GM21717 (cell line): ENCODE measurements at regions not wholly inside any gene's neighbourhood (a gene's known extent, or its start where the extent isn't known, plus 50 kb on each side); places are given as distances from the start of the nearest gene placed in this dataset.

Experiments
- ATAC-seq: cut with Tn5 transposase; IDR thresholded peaks from one replicate; pipeline ENCODE4 v1.9.1; 2021; ENCODE audit warnings: mild to moderate bottlenecking, moderate library complexity; ENCODE audit not compliant: unreplicated experiment

- ATAC-seq = no peak
Measured at GRCh38 chr1:63034256-63034655, 250.3 kb downstream of the ATG4C start.

- no peak for ATAC-seq
Measured at GRCh38 chr1:63038586-63038985, 254.7 kb downstream of the ATG4C start.

GRCh38 chr1:63041660-63042059 lies 257.7 kb downstream of the ATG4C start:
- ATAC-seq = no peak

GRCh38 chr1:63042278-63042677 lies 258.3 kb downstream of the ATG4C start:
- no peak for ATAC-seq

- no peak for ATAC-seq
Measured at GRCh38 chr1:63046539-63046938, 262.6 kb downstream of the ATG4C start.

GRCh38 chr1:63049135-63049534 lies 265.2 kb downstream of the ATG4C start:
- ATAC-seq = no peak

GRCh38 chr1:63051356-63051755 lies 267.4 kb downstream of the ATG4C start:
- no peak for ATAC-seq

- no peak for ATAC-seq
Measured at GRCh38 chr1:63051886-63052285, 268.0 kb downstream of the ATG4C start.

GRCh38 chr1:63054184-63054583 lies 268.2 kb upstream of the FOXD3 start:
- ATAC-seq = no peak

GRCh38 chr1:63063367-63063766 lies 259.0 kb upstream of the FOXD3 start:
- ATAC-seq = no peak

GRCh38 chr1:63064135-63064534 lies 258.2 kb upstream of the FOXD3 start:
- no peak for ATAC-seq

- no peak for ATAC-seq
Measured at GRCh38 chr1:63068626-63069025, 253.7 kb upstream of the FOXD3 start.

- ATAC-seq = no peak
Measured at GRCh38 chr1:63069214-63069613, 253.2 kb upstream of the FOXD3 start.

- ATAC-seq = no peak
Measured at GRCh38 chr1:63073309-63074306, 248.8 kb upstream of the FOXD3 start.

- ATAC-seq = no peak
Measured at GRCh38 chr1:63074321-63074720, 248.0 kb upstream of the FOXD3 start.

GRCh38 chr1:63082766-63083165 lies 239.6 kb upstream of the FOXD3 start:
- no peak for ATAC-seq

GRCh38 chr1:63087966-63088365 lies 234.4 kb upstream of the FOXD3 start:
- no peak for ATAC-seq

- no peak for ATAC-seq
Measured at GRCh38 chr1:63099188-63099587, 223.2 kb upstream of the FOXD3 start.

GRCh38 chr1:63101336-63101735 lies 221.0 kb upstream of the FOXD3 start:
- no peak for ATAC-seq

GRCh38 chr1:63103682-63104081 lies 218.7 kb upstream of the FOXD3 start:
- no peak for ATAC-seq

- no peak for ATAC-seq
Measured at GRCh38 chr1:63107066-63107465, 215.3 kb upstream of the FOXD3 start.

GRCh38 chr1:63108206-63108605 lies 214.2 kb upstream of the FOXD3 start:
- ATAC-seq = no peak
